Neural crest cell (in vitro differentiated cells): ENCODE measurements at regions not wholly inside any gene's neighbourhood (a gene's known extent, or its start where the extent isn't known, plus 50 kb on each side); places are given as distances from the start of the nearest gene placed in this dataset.

Experiments used
- DNase-seq: peaks from one replicate; pipeline ENCODE4 v3.0.0; 2021; ENCODE audit warnings: low read depth, mixed read lengths, low spot score
- H3K27ac Mint-ChIP-seq: one replicate; pipeline ENCODE4 v1.8.0; 2021; ENCODE audit warnings: mild to moderate bottlenecking, mixed read lengths; ENCODE audit not compliant: unreplicated experiment
- H3K27me3 Mint-ChIP-seq: 2 replicates; pipeline ENCODE4 v1.8.0; 2021; ENCODE audit warnings: low read depth, mild to moderate bottlenecking, mixed read lengths
- H3K36me3 Mint-ChIP-seq: 2 replicates; pipeline ENCODE4 v1.8.0; 2021; ENCODE audit warnings: low read depth, mild to moderate bottlenecking, mixed read lengths
- H3K4me1 Mint-ChIP-seq: 2 replicates; pipeline ENCODE4 v1.8.0; 2021; ENCODE audit warnings: mixed read lengths
- H3K4me3 Mint-ChIP-seq: one replicate; pipeline ENCODE4 v1.8.0; 2021; ENCODE audit warnings: mild to moderate bottlenecking, mixed read lengths
- H3K9me3 Mint-ChIP-seq: 2 replicates; pipeline ENCODE4 v1.8.0; 2021; ENCODE audit warnings: mixed read lengths
- CTCF ChIP-seq: fragments of 200-600 bp; sonication (generic); conservative IDR thresholded peaks from 2 replicates; pipeline ENCODE4 v1.5.0; 2021; ENCODE audit warnings: antibody characterized with exemption, mild to moderate bottlenecking

GRCh38 chr13:75135325-75135825 is 346.6 kb downstream of the TBC1D4 start:
- H3K4me1 Mint-ChIP-seq = no peaks in the 10 kb centered on the region
- no peaks in the 10 kb centered on the region for H3K27me3 Mint-ChIP-seq

DNA sequence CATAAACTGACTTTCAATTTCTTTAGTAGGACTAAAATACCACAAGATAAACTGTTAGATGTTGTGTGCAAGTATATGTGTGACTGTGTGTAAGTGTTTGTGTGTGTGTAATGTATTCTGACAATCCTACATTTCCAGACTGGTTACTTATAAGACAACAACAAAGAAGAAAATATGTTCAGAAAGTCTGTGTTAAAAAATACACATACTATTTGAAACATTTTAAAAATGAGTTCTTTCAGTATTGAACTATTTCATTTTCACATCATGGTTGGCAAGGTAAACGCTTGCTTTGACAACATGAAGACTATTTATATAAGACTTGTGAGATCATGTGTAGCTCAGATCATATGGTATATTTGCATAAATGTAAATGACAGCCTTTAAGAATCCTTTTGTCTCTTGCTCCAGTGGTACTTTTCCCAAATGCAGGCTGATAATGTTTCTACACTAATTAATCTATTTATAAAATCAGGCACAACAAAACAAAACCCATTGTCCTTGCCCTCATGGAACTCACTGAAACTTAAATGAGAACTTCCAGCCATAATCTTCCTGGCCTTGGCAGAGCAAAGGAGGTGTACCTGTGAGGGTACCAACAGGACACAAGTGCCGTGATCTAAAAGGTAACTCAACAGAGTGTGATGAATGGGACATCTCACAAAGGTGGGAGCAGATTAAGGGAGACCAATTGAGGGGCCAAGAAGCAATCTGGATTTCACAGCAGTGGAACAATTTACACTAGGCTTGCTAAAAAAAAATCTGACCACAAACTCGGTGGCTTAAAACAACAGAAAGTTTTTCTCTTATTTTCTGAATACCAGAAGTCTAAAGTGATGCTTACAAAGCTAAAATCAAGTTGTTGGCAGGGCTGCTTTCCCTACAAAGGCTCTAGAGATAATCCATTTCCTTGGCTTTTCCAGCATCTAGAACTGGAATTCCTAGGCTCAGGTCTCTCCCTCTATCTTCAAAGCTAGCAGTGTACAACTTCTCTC is 349.0 kb downstream of the TBC1D4 start:
- peaks cover 14% of the 10 kb centered on the region for H3K9me3 Mint-ChIP-seq

More at GRCh38 chr13:75135325-75135825, 346.6 kb downstream of the TBC1D4 start:
- no peak for TF ChIP-seq CTCF
- no peak overlapping the region for H3K4me3 Mint-ChIP-seq
- no peak overlapping the region for H3K27ac Mint-ChIP-seq
- H3K36me3 Mint-ChIP-seq = peaks cover 27% of the 10 kb centered on the region
- DNase-seq = no peak
- peaks cover 22% of the 10 kb centered on the region for H3K9me3 Mint-ChIP-seq

GRCh38 chr13:75129331-75129730 is 352.6 kb downstream of the TBC1D4 start:
- H3K27ac Mint-ChIP-seq = no peak overlapping the region

More for the DNA sequence above, 349.0 kb downstream of the TBC1D4 start:
- no peak overlapping the region for H3K27ac Mint-ChIP-seq
- H3K4me1 Mint-ChIP-seq = no peaks in the 10 kb centered on the region
- H3K4me3 Mint-ChIP-seq = no peak overlapping the region
- no peak for DNase-seq
- H3K27me3 Mint-ChIP-seq = no peaks in the 10 kb centered on the region
- peaks cover 14% of the 10 kb centered on the region for H3K36me3 Mint-ChIP-seq
- TF ChIP-seq CTCF = no peak

GRCh38 chr13:75124415-75124814 is 357.6 kb downstream of the TBC1D4 start:
- H3K27me3 Mint-ChIP-seq = no peaks in the 10 kb centered on the region
- H3K27ac Mint-ChIP-seq = no peak overlapping the region
- DNase-seq = no peak
- no peaks in the 10 kb centered on the region for H3K36me3 Mint-ChIP-seq
- no peak for TF ChIP-seq CTCF
- peaks cover 9% of the 10 kb centered on the region for H3K9me3 Mint-ChIP-seq
- H3K4me1 Mint-ChIP-seq = no peaks in the 10 kb centered on the region
- no peak overlapping the region for H3K4me3 Mint-ChIP-seq

More at GRCh38 chr13:75129331-75129730, 352.6 kb downstream of the TBC1D4 start:
- Mint-ChIP-seq H3K27me3 (no peaks in the 10 kb centered on the region), H3K9me3 (peaks cover 6% of the 10 kb centered on the region), H3K4me3 (no peak overlapping the region), H3K36me3 (peaks cover 3% of the 10 kb centered on the region), H3K4me1 (no peaks in the 10 kb centered on the region)
- no peak for DNase-seq
- no peak for TF ChIP-seq CTCF

GRCh38 chr13:75123428-75123827 is 358.5 kb downstream of the TBC1D4 start:
- no peak for TF ChIP-seq CTCF
- Mint-ChIP-seq H3K4me1 (no peaks in the 10 kb centered on the region), H3K36me3 (no peaks in the 10 kb centered on the region), H3K9me3 (peaks cover 11% of the 10 kb centered on the region), H3K4me3 (no peak overlapping the region), H3K27ac (no peak overlapping the region), H3K27me3 (no peaks in the 10 kb centered on the region)
- DNase-seq = no peak
